Left lung (tissue), 4 donors: ENCODE measurements at regions not wholly inside any gene's neighbourhood (a gene's known extent, or its start where the extent isn't known, plus 50 kb on each side); places are given as distances from the start of the nearest gene placed in this dataset.

Experiments
- ATAC-seq: fragments of 200-7000 bp; cut with Tn5 transposase; one replicate; pipeline ENCODE4 v1.9.1; 2020; ENCODE audit warnings: moderate library complexity
- DNase-seq, 4 donors: peaks; one replicate each; pipeline ENCODE4 v3.0.0-alpha.2; 2013 to 2020
- H3K27ac ChIP-seq, 2 donors: fragments of 200-600 bp; sonication (generic) in 1 of 2; one replicate each; pipeline versions ENCODE4 v1.5.0 to v1.8.0; 2020 to 2021
- H3K27me3 ChIP-seq, 2 donors: fragments of 200-600 bp; sonication (generic) in 1 of 2; one replicate each; pipeline versions ENCODE4 v1.5.0 to v1.8.0; 2020 to 2021
- H3K36me3 ChIP-seq, 2 donors: fragments of 200-600 bp; sonication (generic) in 1 of 2; one replicate each; pipeline versions ENCODE4 v1.5.0 to v1.8.0; 2020 to 2021
- H3K4me1 ChIP-seq, 2 donors: fragments of 200-600 bp; one replicate each; pipeline ENCODE4 v1.8.0; 2021
- H3K4me3 ChIP-seq, 2 donors: fragments of 200-600 bp; sonication (generic) in 1 of 2; one replicate each; pipeline versions ENCODE4 v1.5.0 to v1.8.0; 2020 to 2021; ENCODE audit warnings: mild to moderate bottlenecking in 1 of 2
- H3K9me3 ChIP-seq, 2 donors: fragments of 200-600 bp; sonication (generic) in 1 of 2; one replicate each; pipeline versions ENCODE4 v1.5.0 to v1.8.0; 2020 to 2021
- intact Hi-C, 2 donors: fragments of 100-400 bp; cut with DNase I; formaldehyde crosslinking; loops; one replicate each; pipeline versions ENCODE4 v1.11.2 to v1.14.2; 2022
- TF ChIP-seq, protein P1 (sequence below), 2 donors: fragments of 200-600 bp; sonication (generic) in 1 of 2; IDR thresholded peaks; one replicate each; pipeline versions ENCODE4 v1.5.0 to v1.8.0; 2021; ENCODE audit warnings: antibody characterized with exemption in 2 of 2
- donor health status: DM: no; HTN: yes; CAD: no.
- donor health status: DM: no; HTN: no; CAD: no.

DNA sequence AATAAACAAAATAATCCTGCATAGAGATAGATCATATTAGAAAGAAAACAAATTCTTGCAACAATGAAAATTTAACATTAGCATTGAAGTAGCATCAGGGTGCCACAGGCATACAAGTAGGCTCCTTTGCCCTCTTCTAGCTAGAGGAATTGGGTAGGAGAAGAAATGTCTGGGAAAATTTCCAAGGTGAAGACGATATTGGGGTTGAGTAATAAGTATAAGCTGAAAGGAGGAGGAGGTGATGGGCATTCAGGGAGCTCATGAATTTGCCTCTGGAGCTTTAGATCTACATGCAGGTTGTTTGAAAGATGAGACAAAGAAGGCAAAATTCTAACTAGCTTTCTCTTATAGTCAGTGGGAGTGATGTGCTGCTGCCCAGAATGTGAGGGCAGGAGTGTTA, 504.9 kb downstream of the CCDC85A start:
- ATAC-seq: no peak
- Histone ChIP-seq H3K27ac (no peak overlapping the region), H3K27me3 (no peaks in the 10 kb centered on the region), H3K4me1 (no peaks in the 10 kb centered on the region), H3K9me3 (no peaks in the 10 kb centered on the region), H3K36me3 (no peaks in the 10 kb centered on the region), H3K4me3 (no peak overlapping the region)
- TF ChIP-seq, protein P1, sequence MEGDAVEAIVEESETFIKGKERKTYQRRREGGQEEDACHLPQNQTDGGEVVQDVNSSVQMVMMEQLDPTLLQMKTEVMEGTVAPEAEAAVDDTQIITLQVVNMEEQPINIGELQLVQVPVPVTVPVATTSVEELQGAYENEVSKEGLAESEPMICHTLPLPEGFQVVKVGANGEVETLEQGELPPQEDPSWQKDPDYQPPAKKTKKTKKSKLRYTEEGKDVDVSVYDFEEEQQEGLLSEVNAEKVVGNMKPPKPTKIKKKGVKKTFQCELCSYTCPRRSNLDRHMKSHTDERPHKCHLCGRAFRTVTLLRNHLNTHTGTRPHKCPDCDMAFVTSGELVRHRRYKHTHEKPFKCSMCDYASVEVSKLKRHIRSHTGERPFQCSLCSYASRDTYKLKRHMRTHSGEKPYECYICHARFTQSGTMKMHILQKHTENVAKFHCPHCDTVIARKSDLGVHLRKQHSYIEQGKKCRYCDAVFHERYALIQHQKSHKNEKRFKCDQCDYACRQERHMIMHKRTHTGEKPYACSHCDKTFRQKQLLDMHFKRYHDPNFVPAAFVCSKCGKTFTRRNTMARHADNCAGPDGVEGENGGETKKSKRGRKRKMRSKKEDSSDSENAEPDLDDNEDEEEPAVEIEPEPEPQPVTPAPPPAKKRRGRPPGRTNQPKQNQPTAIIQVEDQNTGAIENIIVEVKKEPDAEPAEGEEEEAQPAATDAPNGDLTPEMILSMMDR (IDR thresholded peaks at IDR 0.05): no peak
- intact Hi-C loops: no loop called here
- no peak for DNase-seq

DNA sequence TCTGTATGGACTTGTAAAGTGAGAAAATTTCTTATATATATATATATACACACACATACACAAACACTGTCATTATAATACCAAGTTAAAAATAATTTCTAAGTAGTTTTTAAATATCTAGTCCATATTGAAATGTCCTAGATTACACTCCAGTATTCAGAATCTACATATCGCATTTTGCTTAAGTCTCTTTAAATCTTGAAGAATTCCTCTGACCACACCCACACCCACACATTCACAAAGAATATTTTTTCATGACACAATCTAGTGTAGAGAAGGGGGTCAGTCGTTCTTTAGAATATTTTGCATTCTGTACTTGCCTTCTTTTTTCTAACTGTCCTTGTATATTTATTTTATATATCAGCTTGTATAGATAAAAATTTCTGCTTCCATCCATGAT, 509.7 kb downstream of the CCDC85A start:
- Histone ChIP-seq H3K9me3 (peaks cover 0 to 8% of the 10 kb centered on the region in 2 donors), H3K27me3 (no peaks in the 10 kb centered on the region)
- intact Hi-C loops: no loop called here

DNA sequence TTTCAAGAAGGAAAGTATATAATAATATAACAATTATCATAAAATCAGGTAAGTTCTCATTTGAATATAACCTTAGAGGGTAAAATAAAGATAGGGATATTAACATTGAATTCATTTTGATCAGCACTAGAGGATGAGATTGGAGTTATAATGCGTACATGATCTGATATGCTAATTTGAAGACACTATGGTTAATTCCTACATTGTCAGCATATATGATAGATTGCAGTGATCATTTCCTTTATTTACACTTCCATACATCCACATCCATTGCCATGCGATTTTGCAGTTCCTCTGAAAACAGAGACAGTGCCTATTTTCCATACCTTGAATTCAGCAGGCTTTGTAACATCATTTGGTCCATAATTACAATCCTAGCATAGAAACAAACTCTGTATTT, 519.2 kb downstream of the CCDC85A start:
- Histone ChIP-seq H3K4me3 (no peak overlapping the region), H3K4me1 (no peaks in the 10 kb centered on the region), H3K27ac (no peak overlapping the region), H3K36me3 (no peaks in the 10 kb centered on the region), H3K9me3 (peaks cover 0 to 16% of the 10 kb centered on the region in 2 donors), H3K27me3 (no peaks in the 10 kb centered on the region)
- intact Hi-C loops: no loop called here
- ATAC-seq (no peak), DNase-seq (no peak)
- TF ChIP-seq, protein P1 (IDR thresholded peaks at IDR 0.05): no peak

More for the DNA sequence above, 509.7 kb downstream of the CCDC85A start:
- TF ChIP-seq, protein P1 (IDR thresholded peaks at IDR 0.05): no peak
- Histone ChIP-seq H3K4me3 (no peak overlapping the region), H3K36me3 (no peaks in the 10 kb centered on the region), H3K27ac (no peak overlapping the region), H3K4me1 (no peaks in the 10 kb centered on the region)
- DNase-seq (no peak), ATAC-seq (no peak)

DNA sequence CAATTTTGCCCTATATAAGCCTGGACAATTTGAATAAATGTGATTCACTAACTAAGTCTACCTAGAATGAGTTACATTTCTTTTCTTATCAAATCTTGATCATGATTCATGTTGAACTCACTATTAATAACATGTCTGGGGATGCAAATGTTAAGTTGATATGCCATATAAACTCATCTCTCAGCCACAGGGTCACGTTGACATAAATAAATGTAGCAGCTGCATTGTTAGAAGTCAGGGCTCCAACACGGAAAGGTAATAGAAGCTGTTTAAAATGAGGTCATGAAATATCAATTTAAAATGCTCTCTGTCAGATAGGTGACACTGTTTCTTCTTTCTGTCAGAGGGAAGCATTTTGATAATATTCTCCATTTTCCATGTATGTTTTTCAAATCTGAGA, 521.9 kb downstream of the CCDC85A start:
- H3K27ac ChIP-seq: no peak overlapping the region
- DNase-seq (no peak), ATAC-seq (no peak)
- H3K36me3 ChIP-seq: no peaks in the 10 kb centered on the region
- H3K9me3 ChIP-seq: no peaks in the 10 kb centered on the region
- intact Hi-C loops: no loop called here
- H3K4me3 ChIP-seq: no peak overlapping the region
- TF ChIP-seq, protein P1 (IDR thresholded peaks at IDR 0.05): no peak
- H3K27me3 ChIP-seq: no peaks in the 10 kb centered on the region
- H3K4me1 ChIP-seq: no peaks in the 10 kb centered on the region

DNA sequence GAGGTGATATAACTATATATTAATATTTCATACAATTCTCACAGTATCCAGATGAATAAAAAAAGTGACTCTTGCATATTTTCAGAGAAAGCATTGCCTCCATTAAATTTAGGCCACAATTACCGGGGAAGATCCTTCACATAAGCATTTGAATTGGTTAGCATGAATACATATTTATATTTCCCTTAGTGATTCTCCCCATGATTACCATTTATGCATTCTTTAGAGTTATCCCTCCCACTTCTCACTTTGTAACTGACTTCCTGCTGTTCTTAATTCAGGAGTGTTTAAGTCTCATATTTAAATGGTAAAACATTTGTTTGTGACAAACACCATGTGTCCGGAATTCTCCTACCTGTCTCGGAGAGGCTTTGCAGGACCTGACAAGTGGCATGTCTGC, 523.4 kb downstream of the CCDC85A start:
- Histone ChIP-seq H3K27ac (no peak overlapping the region), H3K4me1 (no peaks in the 10 kb centered on the region), H3K27me3 (no peaks in the 10 kb centered on the region), H3K36me3 (no peaks in the 10 kb centered on the region), H3K9me3 (no peaks in the 10 kb centered on the region), H3K4me3 (no peak overlapping the region)
- intact Hi-C loops: no loop called here
- ATAC-seq (no peak), DNase-seq (no peak)
- TF ChIP-seq, protein P1 (IDR thresholded peaks at IDR 0.05): no peak
